HCT116 (cell line): ENCODE measurements at regions not wholly inside any gene's neighbourhood (a gene's known extent, or its start where the extent isn't known, plus 50 kb on each side); places are given as distances from the start of the nearest gene placed in this dataset.

Experiments
- ATAC-seq: fragments of 200-7000 bp; cut with Tn5 transposase; 2 replicates; pipeline ENCODE4 v1.9.1; 2020; ENCODE audit warnings: mild to moderate bottlenecking, moderate library complexity
- BruUV-seq: library from RNA; stranded (reverse); fragments of 400-500 nt; replicated peaks from 2 replicates; lab custom pipeline; 2021; lab: Mats Ljungman, UMichigan
- CTCF ChIA-PET: fragments of 300-600 bp; sonication (Branson Sonifier 250); formaldehyde crosslinking; loops from one replicate; lab custom pipeline; 2021; ENCODE audit warnings: antibody characterized with exemption; lab: Charles Lee
- POLR2A ChIA-PET: fragments of 300-600, 350-600 bp; sonication (Branson Sonifier 250); formaldehyde crosslinking; loops from one replicate; lab custom pipeline; 2021; ENCODE audit warnings: antibody characterized with exemption; lab: Charles Lee
- RAD21 ChIA-PET, 2 experiments: fragments of 300-600 bp; sonication (Branson Sonifier 250); formaldehyde crosslinking; loops; one replicate each; lab custom pipeline; 2023; ENCODE audit warnings: low total read pairs in 2 of 2; ENCODE audit not compliant: uncharacterized antibody in 2 of 2, unreplicated experiment in 2 of 2, low non-redundant PET in 1 of 2; lab: Charles Lee
- DNase-seq: peaks from one replicate; pipeline ENCODE4 v3.0.0-alpha.2; 2010; ENCODE audit warnings: low read depth, low spot score
- H2AFZ ChIP-seq: fragments of 200-600 bp; shearing (Covaris generic), sonication (generic); 2 replicates; pipeline ENCODE4 v1.6.1; 2017; ENCODE audit warnings: low read depth, mixed run types, mixed read lengths, antibody characterized with exemption, low read length; ENCODE audit not compliant: poor library complexity, severe bottlenecking
- H3K27ac ChIP-seq: 2 replicates; pipeline ENCODE4 v1.5.1; 2012; ENCODE audit warnings: low read depth, low read length
- H3K27me3 ChIP-seq: fragments of 200-600 bp; sonication (generic); 2 replicates; pipeline ENCODE4 v1.6.1; 2016; ENCODE audit warnings: mixed run types, low read length, mixed read lengths; ENCODE audit not compliant: insufficient read depth
- H3K36me3 ChIP-seq, 2 experiments: fragments of 200-500 bp in 1 of 2; fragments of 200-600 bp in 1 of 2; sonication (Bioruptor generic) in 1 of 2; sonication (generic) in 1 of 2; 2 replicates each; pipeline versions ENCODE4 v1.5.1 to v1.6.1; 2014 to 2016; ENCODE audit warnings: low read length in 2 of 2, inconsistent platforms in 1 of 2, mixed read lengths in 1 of 2, mixed run types in 1 of 2; ENCODE audit not compliant: insufficient read depth in 2 of 2, control insufficient read depth in 1 of 2
- H3K4me1 ChIP-seq, 2 experiments: fragments of 200-600 bp in 1 of 2; sonication (generic) in 1 of 2; 2 replicates each; pipeline versions ENCODE4 v1.5.1 to v1.6.1; 2012 to 2017; ENCODE audit warnings: low read length in 2 of 2, inconsistent platforms in 1 of 2, mild to moderate bottlenecking in 1 of 2, mixed read lengths in 1 of 2, mixed run types in 1 of 2, moderate library complexity in 1 of 2; ENCODE audit not compliant: insufficient read depth in 2 of 2, control insufficient read depth in 1 of 2
- H3K4me2 ChIP-seq: fragments of 200-600 bp; sonication (generic); 2 replicates; pipeline ENCODE4 v1.6.1; 2017; ENCODE audit warnings: mixed run types, low read length, mixed read lengths
- H3K4me3 ChIP-seq, 2 experiments: fragments of 200-600 bp in 1 of 2; sonication (generic) in 1 of 2; replicated peaks in 1 of 2; 2 replicates each; pipeline ENCODE4 v1.5.1; 2011 to 2016; ENCODE audit warnings: low read length in 2 of 2, control low read depth in 1 of 2, low read depth in 1 of 2, mild to moderate bottlenecking in 1 of 2, mixed read lengths in 1 of 2, mixed run types in 1 of 2
- H3K79me2 ChIP-seq: fragments of 200-600 bp; sonication (generic); 2 replicates; pipeline ENCODE4 v1.6.1; 2017; ENCODE audit warnings: mild to moderate bottlenecking, mixed run types, low read length, moderate library complexity, mixed read lengths; ENCODE audit not compliant: insufficient read depth
- H3K9ac ChIP-seq: fragments of 200-600 bp; sonication (generic); 2 replicates; pipeline ENCODE4 v1.6.1; 2016; ENCODE audit warnings: low read length, mixed read lengths
- H3K9me2 ChIP-seq: fragments of 200-600 bp; sonication (generic), shearing (Covaris generic); 2 replicates; pipeline ENCODE4 v1.6.1; 2017; ENCODE audit warnings: mixed run types, mild to moderate bottlenecking, moderate library complexity; ENCODE audit not compliant: insufficient read depth
- H3K9me3 ChIP-seq, 2 experiments: fragments of 200-500 bp in 1 of 2; fragments of 200-600 bp in 1 of 2; sonication (Bioruptor generic) in 1 of 2; sonication (generic) in 1 of 2; 2 replicates each; pipeline ENCODE4 v1.6.1; 2014 to 2017; ENCODE audit warnings: low read length in 2 of 2, mixed read lengths in 2 of 2, inconsistent platforms in 1 of 2, low read depth in 1 of 2, mild to moderate bottlenecking in 1 of 2, mixed run types in 1 of 2, moderate library complexity in 1 of 2; ENCODE audit not compliant: control insufficient read depth in 1 of 2, insufficient read depth in 1 of 2
- H4K20me1 ChIP-seq: fragments of 200-600 bp; sonication (generic), shearing (Covaris generic); 2 replicates; pipeline ENCODE4 v1.6.1; 2017; ENCODE audit warnings: mixed run types, mild to moderate bottlenecking, moderate library complexity; ENCODE audit not compliant: insufficient read depth
- CEBPB ChIP-seq: IDR thresholded peaks from 2 replicates; pipeline ENCODE4 v1.6.1; 2012; ENCODE audit warnings: low read depth
- EGR1 ChIP-seq: IDR thresholded peaks from 2 replicates; pipeline ENCODE4 v1.6.1; 2012; ENCODE audit warnings: low read depth
- ELF1 ChIP-seq: IDR thresholded peaks from 2 replicates; pipeline ENCODE4 v1.6.1; 2012; ENCODE audit warnings: low read depth, borderline replicate concordance
- EZH2 ChIP-seq: fragments of 200-600 bp; sonication (generic); IDR thresholded peaks from 2 replicates; pipeline ENCODE4 v1.6.1; 2017; ENCODE audit warnings: antibody characterized with exemption, mixed run types
- POLR2A ChIP-seq: IDR thresholded peaks from 2 replicates; pipeline ENCODE4 v1.7.0; 2011; ENCODE audit warnings: borderline replicate concordance; ENCODE audit not compliant: insufficient read depth, insufficient read length; ENCODE audit errors: extremely low read depth
- POLR2AphosphoS5 ChIP-seq: IDR thresholded peaks from 2 replicates; pipeline ENCODE4 v1.6.1; 2011; ENCODE audit warnings: mild to moderate bottlenecking, low read depth, low read length, moderate library complexity
- RAD21 ChIP-seq: IDR thresholded peaks from 2 replicates; pipeline ENCODE4 v1.6.1; 2012; ENCODE audit warnings: low read depth, mild to moderate bottlenecking
- SIN3A ChIP-seq: IDR thresholded peaks from 2 replicates; pipeline ENCODE4 v1.6.1; 2012; ENCODE audit warnings: low read depth
- SRF ChIP-seq: IDR thresholded peaks from 2 replicates; pipeline ENCODE4 v1.6.1; 2012; ENCODE audit warnings: low read depth
- YY1 ChIP-seq: IDR thresholded peaks from 2 replicates; pipeline ENCODE4 v1.6.1; 2011; ENCODE audit warnings: low read length, low read depth, moderate library complexity, mild to moderate bottlenecking; ENCODE audit not compliant: insufficient replicate concordance; ENCODE audit errors: extremely low read depth
- ZFX ChIP-seq: fragments of 450-650 bp; IDR thresholded peaks from 2 replicates; pipeline ENCODE4 v1.6.1; 2017
- intact Hi-C: fragments of 100-400 bp; cut with micrococcal nuclease; formaldehyde crosslinking; loops from 2 replicates; pipeline ENCODE4 v1.10.0; 2022
- TF ChIP-seq, protein P1 (sequence below): IDR thresholded peaks from 2 replicates; pipeline ENCODE4 v1.6.1; 2012
- TF ChIP-seq, protein P2 (sequence below): IDR thresholded peaks from 2 replicates; pipeline ENCODE4 v1.6.1; 2011; ENCODE audit warnings: mild to moderate bottlenecking, low read length, moderate library complexity; ENCODE audit not compliant: insufficient replicate concordance; ENCODE audit errors: extremely low read depth

DNA sequence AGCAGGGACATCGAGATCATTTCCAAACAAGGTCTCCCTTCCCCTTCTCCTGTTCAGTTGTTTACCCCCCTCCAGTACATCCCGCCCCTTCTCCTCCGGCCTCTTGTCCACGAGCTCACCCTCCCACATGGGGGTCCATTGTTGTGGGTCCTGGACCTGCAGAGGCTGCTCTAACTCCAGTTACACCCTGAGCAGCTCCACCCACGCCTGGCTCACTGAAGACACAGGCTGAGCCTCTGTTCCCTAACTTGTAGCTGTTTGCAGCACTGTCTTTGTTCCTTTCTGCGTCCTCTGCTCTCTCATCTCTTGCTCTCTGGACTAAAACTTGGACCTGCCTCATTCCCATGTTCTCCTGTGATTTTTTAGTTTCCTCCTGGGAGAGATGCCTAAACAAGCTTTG, 377.5 kb downstream of the MED10 start:
- no peak for ATAC-seq
- Histone ChIP-seq H3K4me3 (no peak overlapping the region), H4K20me1 (no peaks in the 10 kb centered on the region), H3K36me3 (no peaks in the 10 kb centered on the region), H3K27ac (no peak overlapping the region), H3K79me2 (no peaks in the 10 kb centered on the region), H3K9me3 (peaks cover 0 to 5% of the 10 kb centered on the region in 2 experiments; a peak in 1 of 4 replicates), H2AFZ (no peak overlapping the region), H3K27me3 (no peaks in the 10 kb centered on the region), H3K4me2 (no peak overlapping the region), H3K4me1 (no peaks in the 10 kb centered on the region), H3K9me2 (no peaks in the 10 kb centered on the region)
- no peak for DNase-seq
- ChIA-PET CTCF (no interaction called here), POLR2A (no interaction called here), RAD21 (no interaction called here)
- BruUV-seq: no TSS peak
- intact Hi-C loops: no loop called here
- no peak for TF ChIP-seq EGR1
- TF ChIP-seq RAD21: no peak
- TF ChIP-seq, protein P1, sequence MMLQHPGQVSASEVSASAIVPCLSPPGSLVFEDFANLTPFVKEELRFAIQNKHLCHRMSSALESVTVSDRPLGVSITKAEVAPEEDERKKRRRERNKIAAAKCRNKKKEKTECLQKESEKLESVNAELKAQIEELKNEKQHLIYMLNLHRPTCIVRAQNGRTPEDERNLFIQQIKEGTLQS: no peak
- TF ChIP-seq POLR2A: no peak
- no peak for TF ChIP-seq SIN3A
- no peak for TF ChIP-seq ELF1
- TF ChIP-seq, all 23 proteins: peak for 0
- no peak overlapping the region for H3K9ac ChIP-seq

GRCh38 chr5:5995819-5996218, 382.5 kb downstream of the MED10 start:
- Histone ChIP-seq H3K4me3 (no peak overlapping the region), H3K9me2 (no peaks in the 10 kb centered on the region), H3K9me3 (peaks cover 0 to 5% of the 10 kb centered on the region in 2 experiments; a peak in 1 of 4 replicates), H3K27me3 (no peaks in the 10 kb centered on the region), H3K36me3 (no peaks in the 10 kb centered on the region), H2AFZ (no peak overlapping the region), H3K79me2 (no peaks in the 10 kb centered on the region), H3K9ac (no peak overlapping the region), H3K27ac (no peak overlapping the region), H4K20me1 (no peaks in the 10 kb centered on the region), H3K4me1 (no peaks in the 10 kb centered on the region), H3K4me2 (no peak overlapping the region)
- intact Hi-C loops: no loop called here
- no TSS peak for BruUV-seq
- ChIA-PET POLR2A (no interaction called here), CTCF (no interaction called here), RAD21 (no interaction called here)
- TF ChIP-seq POLR2AphosphoS5: no peak
- TF ChIP-seq, protein P2, sequence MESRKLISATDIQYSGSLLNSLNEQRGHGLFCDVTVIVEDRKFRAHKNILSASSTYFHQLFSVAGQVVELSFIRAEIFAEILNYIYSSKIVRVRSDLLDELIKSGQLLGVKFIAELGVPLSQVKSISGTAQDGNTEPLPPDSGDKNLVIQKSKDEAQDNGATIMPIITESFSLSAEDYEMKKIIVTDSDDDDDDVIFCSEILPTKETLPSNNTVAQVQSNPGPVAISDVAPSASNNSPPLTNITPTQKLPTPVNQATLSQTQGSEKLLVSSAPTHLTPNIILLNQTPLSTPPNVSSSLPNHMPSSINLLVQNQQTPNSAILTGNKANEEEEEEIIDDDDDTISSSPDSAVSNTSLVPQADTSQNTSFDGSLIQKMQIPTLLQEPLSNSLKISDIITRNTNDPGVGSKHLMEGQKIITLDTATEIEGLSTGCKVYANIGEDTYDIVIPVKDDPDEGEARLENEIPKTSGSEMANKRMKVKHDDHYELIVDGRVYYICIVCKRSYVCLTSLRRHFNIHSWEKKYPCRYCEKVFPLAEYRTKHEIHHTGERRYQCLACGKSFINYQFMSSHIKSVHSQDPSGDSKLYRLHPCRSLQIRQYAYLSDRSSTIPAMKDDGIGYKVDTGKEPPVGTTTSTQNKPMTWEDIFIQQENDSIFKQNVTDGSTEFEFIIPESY: no peak
- TF ChIP-seq RAD21: no peak
- no peak for TF ChIP-seq CEBPB
- TF ChIP-seq EZH2: no peak
- TF ChIP-seq EGR1: no peak
- no peak for TF ChIP-seq YY1
- TF ChIP-seq ZFX: no peak
- TF ChIP-seq POLR2A: no peak
- no peak for TF ChIP-seq SRF
- no peak for DNase-seq
- no peak for ATAC-seq
